Endodermal cell (in vitro differentiated cells): ENCODE measurements at regions not wholly inside any gene's neighbourhood (a gene's known extent, or its start where the extent isn't known, plus 50 kb on each side); places are given as distances from the start of the nearest gene placed in this dataset.

Source experiments
- DNase-seq: peaks from one replicate; pipeline ENCODE4 v3.0.0-alpha.2; 2017
- H3K27ac ChIP-seq: 2 replicates; pipeline ENCODE4 v1.5.1; 2013; ENCODE audit warnings: mild to moderate bottlenecking, low read depth, low read length, moderate library complexity
- H3K27me3 ChIP-seq: 2 replicates; pipeline ENCODE4 v1.6.1; 2013; ENCODE audit warnings: mild to moderate bottlenecking, low read length, moderate library complexity; ENCODE audit not compliant: insufficient read depth, control insufficient read depth, poor library complexity, severe bottlenecking
- H3K36me3 ChIP-seq: 2 replicates; pipeline ENCODE4 v1.7.0; 2013; ENCODE audit warnings: mild to moderate bottlenecking, low read length, moderate library complexity; ENCODE audit not compliant: control insufficient read depth, insufficient read depth
- H3K4me1 ChIP-seq: one replicate; pipeline ENCODE4 v1.7.0; 2013; ENCODE audit warnings: low read length; ENCODE audit not compliant: control insufficient read depth, insufficient read depth
- H3K4me3 ChIP-seq: 2 replicates; pipeline ENCODE4 v1.5.1; 2013; ENCODE audit warnings: mild to moderate bottlenecking, low read length, moderate library complexity
- H3K9ac ChIP-seq: 2 replicates; pipeline ENCODE4 v1.6.1; 2013; ENCODE audit warnings: mild to moderate bottlenecking, low read length, moderate library complexity; ENCODE audit not compliant: poor library complexity, severe bottlenecking; ENCODE audit errors: extremely low read depth
- H3K9me3 ChIP-seq: 2 replicates; pipeline ENCODE4 v1.6.1; 2013; ENCODE audit warnings: mild to moderate bottlenecking, low read length, moderate library complexity; ENCODE audit not compliant: control insufficient read depth
- H3K27ac Mint-ChIP-seq: 2 replicates; pipeline ENCODE4 v1.8.0; 2020; ENCODE audit warnings: mixed read lengths
- H3K27me3 Mint-ChIP-seq: 2 replicates; pipeline ENCODE4 v1.8.0; 2021; ENCODE audit warnings: mild to moderate bottlenecking, mixed read lengths; ENCODE audit not compliant: insufficient read depth
- H3K36me3 Mint-ChIP-seq: 2 replicates; pipeline ENCODE4 v1.8.0; 2020; ENCODE audit warnings: low read depth, mixed read lengths
- H3K4me1 Mint-ChIP-seq: 2 replicates; pipeline ENCODE4 v1.8.0; 2020; ENCODE audit warnings: mixed read lengths
- H3K4me3 Mint-ChIP-seq: 2 replicates; pipeline ENCODE4 v1.8.0; 2020; ENCODE audit warnings: mild to moderate bottlenecking, moderate library complexity, mixed read lengths
- H3K9me3 Mint-ChIP-seq: 2 replicates; pipeline ENCODE4 v1.8.0; 2020; ENCODE audit warnings: mild to moderate bottlenecking, mixed read lengths
- CTCF ChIP-seq: fragments of 200-600 bp; sonication (generic); conservative IDR thresholded peaks from 2 replicates; pipeline ENCODE4 v1.5.0; 2021; ENCODE audit warnings: antibody characterized with exemption, mild to moderate bottlenecking
- WGBS, 2 experiments: methylation state at CpG; one replicate each; pipeline versions ENCODE4 v1.1.5 to v1.1.7; 2013; ENCODE audit warnings: missing lambda C conversion rate in 2 of 2, mixed read lengths in 1 of 2; ENCODE audit not compliant: insufficient coverage in 1 of 2, insufficient read length in 1 of 2; 5-methylcytosine and 5-hydroxymethylcytosine counted together

- Mint-ChIP-seq H3K4me1 (no peaks in the 10 kb centered on the region), H3K27ac (no peak overlapping the region), H3K9me3 (peaks cover under 1% of the 10 kb centered on the region), H3K36me3 (no peaks in the 10 kb centered on the region), H3K4me3 (no peak overlapping the region), H3K27me3 (no peaks in the 10 kb centered on the region)
- Histone ChIP-seq H3K4me3 (no peak overlapping the region), H3K9ac (no peak overlapping the region), H3K27me3 (no peaks in the 10 kb centered on the region), H3K4me1 (no peaks in the 10 kb centered on the region), H3K9me3 (no peaks in the 10 kb centered on the region), H3K27ac (no peak overlapping the region), H3K36me3 (no peaks in the 10 kb centered on the region)
- WGBS, 2 experiments = 74 to 96% methylated on average over 3 to 5 of the region's 5 CpGs
- no peak for TF ChIP-seq CTCF
- no peak for DNase-seq
These were observed 742.0 kb downstream of the NCAM2 start for GRCh38 chr21:21740207-21740606.

GRCh38 chr21:21750124-21750825 is 752.1 kb downstream of the NCAM2 start:
- 94 to 100% methylated on average over 2 to 4 of the region's 4 CpGs for WGBS, 2 experiments
- H3K27me3 Mint-ChIP-seq = no peaks in the 10 kb centered on the region
- Histone ChIP-seq H3K27me3 (no peaks in the 10 kb centered on the region), H3K36me3 (no peaks in the 10 kb centered on the region), H3K4me1 (no peaks in the 10 kb centered on the region), H3K4me3 (no peak overlapping the region), H3K27ac (no peak overlapping the region), H3K9me3 (no peaks in the 10 kb centered on the region), H3K9ac (no peak overlapping the region)
- no peak for DNase-seq
- TF ChIP-seq CTCF = no peak
- H3K9me3 Mint-ChIP-seq = peaks cover 8% of the 10 kb centered on the region
- H3K27ac Mint-ChIP-seq = no peak overlapping the region
- no peak overlapping the region for H3K4me3 Mint-ChIP-seq
- H3K4me1 Mint-ChIP-seq = no peaks in the 10 kb centered on the region
- no peaks in the 10 kb centered on the region for H3K36me3 Mint-ChIP-seq

GRCh38 chr21:21751286-21751685 is 753.1 kb downstream of the NCAM2 start:
- no peaks in the 10 kb centered on the region for H3K36me3 Mint-ChIP-seq
- no peaks in the 10 kb centered on the region for H3K9me3 ChIP-seq
- H3K27me3 Mint-ChIP-seq = no peaks in the 10 kb centered on the region
- H3K4me3 Mint-ChIP-seq = no peak overlapping the region
- no peaks in the 10 kb centered on the region for H3K4me1 ChIP-seq
- no peak overlapping the region for H3K9ac ChIP-seq
- 80 to 100% methylated on average over 1 of the region's 1 CpG for WGBS, 2 experiments
- H3K4me1 Mint-ChIP-seq = no peaks in the 10 kb centered on the region
- TF ChIP-seq CTCF = no peak
- DNase-seq = no peak
- no peak overlapping the region for H3K27ac Mint-ChIP-seq
- H3K27ac ChIP-seq = no peak overlapping the region
- no peaks in the 10 kb centered on the region for H3K36me3 ChIP-seq
- H3K27me3 ChIP-seq = no peaks in the 10 kb centered on the region
- peaks cover 7% of the 10 kb centered on the region for H3K9me3 Mint-ChIP-seq
- no peak overlapping the region for H3K4me3 ChIP-seq
